Erythroblast (primary cell): ENCODE measurements at regions not wholly inside any gene's neighbourhood (a gene's known extent, or its start where the extent isn't known, plus 50 kb on each side); places are given as distances from the start of the nearest gene placed in this dataset.
"Not testable (repeated sequence)": the region's sequence is repeated elsewhere in the genome, so short reads cannot be mapped to it uniquely, and the experiment has no call there.

Experiments used
- DNase-seq, 2 experiments: peaks; one replicate each; lab custom pipeline; 2025; lab: John Stamatoyannopoulos, UW
- GATA1 ChIP-seq: IDR thresholded peaks from 2 replicates; pipeline ENCODE4 v1.6.1; 2011; ENCODE audit warnings: low read depth, mild to moderate bottlenecking, control low read depth, low read length, moderate library complexity
- POLR2A ChIP-seq: IDR thresholded peaks from 2 replicates; pipeline ENCODE4 v1.6.1; 2011; ENCODE audit warnings: mild to moderate bottlenecking, low read length

DNA sequence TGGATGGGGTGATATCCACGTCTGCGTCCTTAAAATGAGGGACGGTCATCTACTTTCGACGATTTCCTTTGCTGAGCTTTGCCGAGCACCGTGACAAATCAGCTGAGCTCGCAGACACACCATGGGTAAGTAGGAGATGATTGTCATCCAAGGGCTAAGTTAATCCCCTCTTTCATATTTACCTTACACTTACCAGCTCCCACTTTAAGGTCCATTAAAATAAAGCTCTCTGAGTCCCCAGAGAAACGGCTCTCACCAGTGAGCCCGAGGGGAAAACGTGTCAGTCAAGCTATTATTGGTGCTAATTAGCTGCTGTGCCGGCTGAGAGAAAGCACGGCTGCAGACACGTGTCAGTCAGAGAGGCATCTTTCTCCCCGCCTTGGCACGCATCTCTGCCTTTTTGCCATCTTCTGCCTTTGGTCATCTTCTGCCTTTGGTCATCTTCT is 72.2 kb downstream of the CRLF2 start:
- DNase-seq, result no peak
- TF ChIP-seq GATA1, result no peak
- no peak for TF ChIP-seq POLR2A

DNA sequence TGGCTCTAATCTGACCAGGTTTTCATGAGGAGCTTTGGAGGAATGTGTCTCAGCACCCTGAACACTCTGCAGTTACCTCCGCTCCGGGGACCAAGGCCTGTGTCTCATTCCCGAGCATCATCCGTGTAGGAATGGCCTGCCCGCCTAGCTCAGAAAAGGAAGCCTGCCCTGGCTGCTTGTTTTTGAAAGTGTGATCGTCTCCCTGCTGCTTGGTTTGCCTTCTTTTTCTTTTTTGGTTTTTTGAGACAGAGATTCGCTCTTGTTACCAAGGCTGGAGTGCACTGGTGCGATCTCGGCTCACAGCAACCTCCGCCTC is 73.3 kb downstream of the CRLF2 start:
- TF ChIP-seq GATA1, result no peak
- TF ChIP-seq POLR2A, result no peak
- no peak for DNase-seq

DNA sequence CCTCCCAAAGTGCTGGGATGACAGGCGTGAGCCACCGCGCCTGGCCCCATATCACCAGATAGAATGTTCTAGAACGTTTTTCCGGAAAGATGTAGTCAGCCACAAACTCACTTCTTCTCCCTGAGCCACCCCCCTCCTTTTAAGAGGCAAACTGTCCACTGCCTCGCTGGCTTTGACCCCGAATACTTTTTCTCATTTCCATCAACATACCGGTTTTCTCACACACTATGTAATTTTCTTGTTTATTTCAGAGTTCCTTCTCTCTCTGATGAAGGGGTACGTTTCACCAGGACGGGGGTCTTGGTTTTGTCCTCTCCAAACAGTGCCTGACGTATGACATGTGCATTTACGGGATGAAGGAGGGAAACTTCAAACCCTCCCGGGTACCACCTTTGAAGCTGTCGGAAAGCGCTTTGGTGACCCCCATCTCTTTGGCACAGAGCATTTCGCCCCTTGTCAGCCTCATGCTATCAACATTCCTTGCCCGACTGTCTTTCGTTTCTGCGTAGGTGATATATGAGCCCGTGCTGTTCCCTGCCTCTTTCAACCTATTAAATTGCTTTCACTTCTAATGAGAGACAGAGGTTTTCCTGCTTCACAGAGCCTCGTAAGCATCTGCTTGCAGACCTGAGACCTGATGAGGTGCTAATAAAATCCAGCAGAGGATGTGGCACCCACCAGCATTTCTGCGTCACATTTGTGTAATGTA is 73.8 kb downstream of the CRLF2 start:
- no peak for DNase-seq
- no peak for TF ChIP-seq POLR2A
- no peak for TF ChIP-seq GATA1

DNA sequence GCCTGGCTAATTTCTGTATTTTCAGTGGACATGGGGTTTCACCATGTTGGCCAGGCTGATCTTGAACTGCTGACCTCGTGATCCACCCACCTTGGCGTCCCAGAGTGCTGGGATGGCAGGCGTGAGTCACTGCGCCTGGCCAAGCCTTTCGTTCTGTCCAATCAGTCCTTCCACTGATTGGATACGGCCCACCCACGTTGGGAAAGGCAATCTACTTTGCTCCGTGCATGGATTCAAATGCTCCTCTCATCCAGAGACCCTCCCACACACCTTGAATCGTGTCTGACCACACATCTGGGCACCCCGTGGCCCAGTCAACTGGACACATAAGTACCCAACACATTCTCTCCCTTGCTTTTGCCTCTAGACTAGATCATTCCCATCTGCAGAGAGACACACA is 74.9 kb downstream of the CRLF2 start:
- no peak for TF ChIP-seq GATA1
- no peak for TF ChIP-seq POLR2A
- no peak for DNase-seq

DNA sequence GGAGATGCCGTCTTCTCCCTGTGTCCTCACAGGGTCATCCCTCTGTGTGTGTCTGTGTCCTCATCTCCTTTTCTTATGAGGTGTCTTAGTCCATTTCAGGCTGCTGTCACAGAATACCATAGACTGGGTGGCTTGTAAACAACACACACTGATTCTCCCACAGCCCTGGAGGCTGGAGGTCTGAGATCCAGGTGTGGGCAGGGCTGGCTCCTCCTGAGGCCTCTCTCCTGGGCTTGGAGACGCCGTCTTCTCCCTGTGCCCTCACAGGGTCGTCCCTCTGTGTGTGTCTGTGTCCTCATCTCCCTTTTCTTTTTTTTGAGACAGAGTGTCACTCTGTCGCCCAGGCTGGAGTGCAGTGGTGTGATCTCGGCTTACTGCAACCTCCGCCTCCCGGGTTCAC is 75.9 kb downstream of the CRLF2 start:
- DNase-seq, result not testable (repeated sequence)

DNA sequence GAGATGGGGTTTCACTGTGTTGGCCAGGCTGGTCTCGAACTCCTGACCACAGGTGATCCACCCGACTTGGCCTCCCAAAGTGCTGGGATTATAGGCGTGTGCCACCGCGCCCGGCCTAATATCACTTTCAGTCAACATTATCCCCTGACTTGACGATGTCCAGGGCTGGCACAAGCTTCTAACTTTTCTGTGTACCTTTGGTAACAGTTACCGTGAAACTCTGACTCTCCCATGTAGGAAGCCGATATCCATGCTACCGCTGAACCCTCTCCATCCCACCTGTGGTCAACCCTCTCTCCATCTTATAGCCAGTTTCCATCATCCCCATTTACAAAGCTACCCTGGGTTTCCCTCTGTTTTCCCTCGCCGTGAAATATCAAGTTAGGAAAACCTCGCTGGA is 77.5 kb downstream of the CRLF2 start:
- no peak for DNase-seq

DNA sequence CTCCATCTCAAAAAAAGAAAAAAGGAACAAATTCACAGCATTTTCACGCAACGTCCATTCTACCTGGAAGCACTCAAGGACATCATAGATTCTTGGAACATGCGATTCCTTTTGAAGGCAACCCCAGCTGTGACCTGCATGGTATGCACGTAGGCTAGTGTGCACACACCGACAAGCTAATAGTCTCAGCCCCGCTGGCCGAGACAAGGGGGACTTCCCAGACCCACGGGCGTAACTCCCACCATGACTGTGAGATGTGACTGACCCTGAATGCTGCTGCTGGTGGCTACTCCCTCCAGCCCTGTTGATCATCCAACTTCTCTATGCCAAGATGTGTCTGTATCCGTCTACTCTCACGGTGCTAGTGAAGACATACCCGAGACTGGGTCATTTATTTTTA is 78.3 kb downstream of the CRLF2 start:
- TF ChIP-seq GATA1 (no peak), POLR2A (no peak)
- no peak for DNase-seq

More for the DNA sequence above, 77.5 kb downstream of the CRLF2 start:
- TF ChIP-seq GATA1 (no peak), POLR2A (no peak)

DNA sequence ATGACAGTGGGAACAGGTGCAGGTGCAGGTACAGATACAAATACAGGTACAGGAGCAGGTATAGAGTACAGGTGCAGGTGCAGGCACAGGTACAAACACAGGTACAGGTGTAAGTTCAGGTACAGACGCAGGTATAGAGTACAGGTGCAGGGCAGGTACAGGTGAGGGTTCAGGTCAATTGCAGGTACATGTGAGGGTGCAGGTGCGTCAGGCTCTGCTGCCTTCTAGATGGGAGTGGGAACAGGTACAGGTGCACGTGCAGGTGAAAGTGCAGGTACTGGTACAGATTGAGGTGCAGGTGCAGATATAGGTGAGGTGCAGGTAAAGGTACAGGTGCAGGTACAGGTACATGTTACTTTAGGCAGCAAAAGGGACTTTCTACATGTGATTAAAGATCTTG is 85.7 kb downstream of the CRLF2 start:
- no peak for DNase-seq
- no peak for TF ChIP-seq POLR2A
- TF ChIP-seq GATA1, result no peak

DNA sequence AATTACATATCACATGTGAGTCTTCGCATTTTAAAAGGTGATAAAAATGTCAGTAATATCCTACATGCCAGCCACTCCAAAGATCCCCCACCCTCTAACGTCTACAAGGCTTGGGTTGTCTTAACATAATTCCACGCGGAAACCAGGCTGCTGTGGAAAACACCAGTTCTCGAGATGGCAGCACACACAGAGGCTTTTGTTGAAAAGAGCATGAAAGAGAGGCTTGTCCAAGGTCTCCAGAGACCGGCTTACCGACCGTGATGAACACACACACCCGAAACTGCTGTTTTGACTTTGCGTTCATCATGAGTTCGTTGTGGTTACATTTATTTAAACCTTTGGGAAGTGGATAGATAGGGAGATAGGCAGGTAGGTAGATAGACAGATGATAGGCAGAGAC is 87.9 kb downstream of the CRLF2 start:
- TF ChIP-seq GATA1 (no peak), POLR2A (no peak)
- DNase-seq, result no peak

DNA sequence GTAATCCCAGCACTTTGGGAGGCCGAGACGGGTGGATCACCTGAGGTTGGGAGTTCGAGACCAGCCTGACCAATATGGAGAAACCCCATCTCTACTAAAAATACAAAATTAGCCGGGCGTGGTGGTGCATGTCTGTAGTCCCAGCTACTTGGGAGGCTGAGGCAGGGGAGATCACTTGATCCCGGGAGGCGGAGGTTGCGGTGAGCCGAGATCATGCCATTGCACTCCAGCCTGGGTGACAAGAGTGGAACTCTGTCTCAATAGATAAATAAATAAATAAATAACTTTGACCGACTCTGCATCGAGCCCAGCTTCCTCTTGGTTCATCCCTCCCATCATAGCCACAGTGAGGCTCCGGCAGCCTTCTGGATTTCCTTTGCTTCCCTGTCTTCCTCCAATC is 89.6 kb downstream of the CRLF2 start:
- not testable (repeated sequence) for DNase-seq

DNA sequence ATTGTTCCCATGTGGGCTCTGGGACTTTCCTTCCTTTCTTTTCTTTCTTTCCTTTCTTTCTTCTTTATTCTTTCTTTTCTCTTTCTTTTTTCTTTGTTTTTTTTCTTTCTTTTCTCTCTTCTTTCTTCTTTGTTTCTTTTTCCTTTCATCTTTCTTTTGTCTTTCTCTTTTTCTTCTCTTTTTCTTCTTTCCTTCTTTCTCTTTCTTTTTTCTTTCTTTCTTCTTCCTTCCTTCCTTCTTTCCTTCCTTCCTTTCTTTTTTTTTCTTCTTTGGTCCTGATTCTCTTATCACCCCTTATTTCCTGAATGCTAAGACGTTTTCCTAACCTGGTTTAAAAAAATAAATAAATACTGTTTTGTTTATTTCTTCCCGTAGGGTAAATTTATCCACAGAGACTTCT is 93.2 kb downstream of the CRLF2 start:
- TF ChIP-seq POLR2A, result no peak
- TF ChIP-seq GATA1, result no peak
- DNase-seq, result no peak

DNA sequence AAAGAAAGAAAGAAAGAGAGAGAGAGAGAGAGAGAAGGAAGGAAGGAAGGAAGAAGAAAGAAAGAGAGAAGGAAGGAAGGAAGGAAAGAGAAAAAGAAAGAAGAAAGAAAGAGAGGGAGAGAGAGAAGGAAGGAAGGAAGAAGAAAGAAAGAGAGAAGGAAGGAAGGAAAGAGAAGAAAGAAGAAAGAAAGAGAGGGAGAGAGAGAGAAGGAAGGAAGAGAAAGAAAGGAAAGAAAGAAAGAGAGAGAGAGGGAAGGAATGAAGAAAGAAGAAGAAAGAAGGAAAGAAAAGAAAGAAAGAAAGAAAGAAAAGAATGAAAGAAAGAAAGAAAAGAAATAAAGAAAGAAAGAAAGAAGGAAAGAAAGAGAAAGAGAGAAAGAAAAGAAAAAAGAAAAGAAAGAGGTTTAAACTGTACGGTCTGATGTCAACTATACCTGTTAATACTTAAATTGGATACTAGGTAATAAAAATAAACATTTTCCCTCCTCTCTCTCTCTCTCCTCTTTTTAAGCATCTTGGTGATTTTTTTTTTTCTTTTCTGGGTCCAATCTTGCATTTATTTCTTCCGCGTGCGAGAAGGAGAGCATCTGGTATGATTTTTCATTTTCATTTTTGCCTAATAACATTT is 93.8 kb downstream of the CRLF2 start:
- DNase-seq, result no peak
- TF ChIP-seq POLR2A, result no peak
- TF ChIP-seq GATA1, result no peak

DNA sequence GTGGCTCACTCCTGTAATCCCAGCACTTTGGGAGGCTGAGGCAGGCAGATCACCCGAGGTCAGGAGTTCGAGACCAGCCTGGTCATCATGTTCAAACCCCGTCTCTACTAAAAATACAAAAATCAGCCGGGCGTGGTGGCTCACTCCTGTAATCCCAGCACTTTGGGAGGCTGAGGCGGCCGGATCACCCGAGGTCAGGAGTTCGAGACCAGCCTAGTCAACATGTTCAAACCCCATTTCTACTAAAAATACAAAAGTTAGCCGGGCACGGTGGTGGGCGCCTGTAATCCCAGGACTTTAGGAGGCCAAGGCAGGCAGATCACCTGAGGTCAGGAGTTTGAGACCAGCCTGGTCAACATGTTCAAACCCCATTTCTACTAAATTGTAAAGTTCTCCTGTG is 97.0 kb downstream of the CRLF2 start:
- DNase-seq, result not testable (repeated sequence)

DNA sequence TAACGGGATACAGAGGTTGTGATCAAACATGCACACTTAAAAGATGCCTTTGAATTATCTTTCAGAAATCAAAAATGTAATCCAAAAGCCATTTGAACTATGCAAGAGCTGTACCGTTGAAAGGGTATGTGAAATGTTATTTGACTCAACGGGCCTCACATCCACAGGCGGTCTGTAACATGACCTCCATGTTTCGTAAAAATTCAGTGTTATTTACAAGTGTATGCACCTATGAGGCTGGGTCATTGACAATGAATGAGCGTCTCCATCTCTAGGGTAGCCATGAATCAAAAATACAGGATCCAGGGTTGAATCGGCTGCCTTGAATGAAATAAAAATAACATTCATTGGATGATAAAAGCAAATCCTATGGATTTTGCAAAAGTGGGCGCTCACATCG is 100.1 kb downstream of the CRLF2 start:
- DNase-seq, result no peak
- TF ChIP-seq GATA1, result no peak
- no peak for TF ChIP-seq POLR2A

DNA sequence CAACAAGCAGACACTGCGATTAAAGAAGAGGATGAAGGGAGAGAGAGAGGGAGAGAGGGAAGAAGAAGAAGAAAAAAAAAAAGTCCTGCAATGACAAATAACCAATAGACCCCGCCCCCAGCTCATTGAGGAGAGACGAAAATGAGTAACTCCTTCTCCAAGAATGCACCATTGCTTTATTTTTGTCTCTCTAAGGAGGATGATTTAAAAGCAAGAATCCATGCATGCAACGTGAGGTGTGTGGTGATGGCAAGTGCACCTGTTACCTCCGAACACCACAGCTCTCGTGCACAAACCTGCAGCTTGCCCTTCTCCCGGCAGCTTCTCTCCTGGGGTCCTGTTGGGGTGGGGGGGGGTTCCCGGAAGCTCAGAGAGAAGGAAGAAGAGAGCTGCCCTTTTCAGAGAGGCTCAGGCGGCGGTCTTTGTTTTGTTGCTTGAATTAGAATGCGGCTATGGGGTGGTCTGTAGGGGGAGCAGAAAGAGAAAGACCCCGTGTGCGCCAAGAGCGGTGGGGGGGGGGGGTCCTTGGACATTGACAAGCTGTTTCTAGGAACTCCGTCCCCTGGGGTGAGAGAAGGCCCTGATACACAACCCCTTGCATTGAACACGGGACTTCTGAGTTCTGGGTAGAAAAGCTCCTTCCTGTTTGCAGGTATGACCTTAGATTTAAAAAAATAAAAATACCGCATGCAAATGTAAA is 100.7 kb downstream of the CRLF2 start:
- no peak for TF ChIP-seq POLR2A
- no peak for TF ChIP-seq GATA1
- DNase-seq, result no peak
